ENCODE measurements at regions not wholly inside any gene's neighbourhood (a gene's known extent, or its start where the extent isn't known, plus 50 kb on each side); places are given as distances from the start of the nearest gene placed in this dataset.

GRCh38 chr1:218521414-218522169, 176.5 kb downstream of the TGFB2 start:
- DNase-seq: no peak
- Histone ChIP-seq H3K27me3 (replicated peaks) (no peaks in the 10 kb centered on the region), H3K4me3 (ENCODE audit: low read depth, low read length) (no peak overlapping the region), H3K27ac (no peak overlapping the region), H3K36me3 (replicated peaks) (no peaks in the 10 kb centered on the region)
- TF ChIP-seq CTCF (IDR thresholded peaks at IDR 0.05; ENCODE audit: low read depth, low read length, missing control alignments): peak; percentile 63
- in situ Hi-C loops (cut with HindIII; ENCODE audit: low pct_ligation_motif_present, low sequenced_read_pairs): no loop called here

GRCh38 chr1:218524526-218524925, 179.4 kb downstream of the TGFB2 start:
- H3K27me3 ChIP-seq (replicated peaks): no peaks in the 10 kb centered on the region
- in situ Hi-C loops (cut with HindIII; ENCODE audit: low pct_ligation_motif_present, low sequenced_read_pairs): no loop called here
- no peak for DNase-seq
- TF ChIP-seq CTCF (IDR thresholded peaks at IDR 0.05; ENCODE audit: low read depth, low read length, missing control alignments): no peak
- H3K36me3 ChIP-seq (replicated peaks): no peaks in the 10 kb centered on the region
- H3K4me3 ChIP-seq (ENCODE audit: low read depth, low read length): no peak overlapping the region
- H3K27ac ChIP-seq: no peak overlapping the region

DNA sequence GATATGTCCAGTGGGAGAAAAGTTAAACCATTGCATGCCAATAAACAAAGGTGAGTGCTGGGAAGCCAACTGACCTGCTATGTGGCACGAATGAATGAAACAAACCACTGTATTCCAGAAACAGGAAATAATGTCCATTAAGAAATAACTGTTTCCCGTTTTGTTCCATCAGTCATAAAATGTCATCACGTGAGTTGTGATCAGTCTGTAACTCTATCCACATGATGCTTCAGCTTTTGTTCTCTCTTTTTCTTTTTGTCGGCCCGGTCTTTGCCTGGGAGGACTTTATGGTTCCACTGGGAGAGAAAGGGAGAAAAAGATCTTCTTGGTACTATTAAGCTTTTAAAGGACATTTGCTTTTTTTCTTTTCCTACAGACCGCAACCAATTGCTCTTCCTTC, 179.9 kb downstream of the TGFB2 start:
- Histone ChIP-seq H3K4me3 (ENCODE audit: low read depth, low read length) (no peak overlapping the region), H3K36me3 (replicated peaks) (no peaks in the 10 kb centered on the region), H3K27ac (no peak overlapping the region), H3K27me3 (replicated peaks) (no peaks in the 10 kb centered on the region)
- in situ Hi-C loops (cut with HindIII; ENCODE audit: low pct_ligation_motif_present, low sequenced_read_pairs): no loop called here
- DNase-seq: no peak
- TF ChIP-seq CTCF (IDR thresholded peaks at IDR 0.05; ENCODE audit: low read depth, low read length, missing control alignments): no peak

- in situ Hi-C loops (cut with HindIII; ENCODE audit: low pct_ligation_motif_present, low sequenced_read_pairs): no loop called here
- DNase-seq: no peak
- no peaks in the 10 kb centered on the region for H3K36me3 ChIP-seq (replicated peaks)
Measured at GRCh38 chr1:218525451-218526197, 180.5 kb downstream of the TGFB2 start.

DNA sequence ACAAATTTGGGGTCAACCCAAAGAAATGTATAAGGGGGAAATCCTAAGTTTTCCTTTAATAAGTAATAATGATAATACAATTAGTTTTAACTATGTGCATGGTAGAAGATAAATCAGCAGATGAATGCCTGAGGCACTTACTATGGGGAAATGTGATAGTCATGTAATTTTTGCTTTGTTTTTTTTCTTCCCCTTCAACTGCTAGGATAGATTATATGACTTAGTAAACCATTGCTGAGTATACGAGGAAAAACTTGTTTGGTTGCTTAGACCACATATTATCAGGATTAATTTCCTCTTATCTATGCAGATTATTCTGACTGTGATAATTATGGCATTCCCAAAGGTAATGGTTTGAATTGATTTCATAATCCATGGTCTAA, 181.1 kb downstream of the TGFB2 start:
- H3K4me3 ChIP-seq (ENCODE audit: low read depth, low read length): no peak overlapping the region
- H3K27ac ChIP-seq: no peak overlapping the region
- no peaks in the 10 kb centered on the region for H3K36me3 ChIP-seq (replicated peaks)
- TF ChIP-seq CTCF (IDR thresholded peaks at IDR 0.05; ENCODE audit: low read depth, low read length, missing control alignments): no peak
- H3K27me3 ChIP-seq (replicated peaks): no peaks in the 10 kb centered on the region
- no peak for DNase-seq
- in situ Hi-C loops (cut with HindIII; ENCODE audit: low pct_ligation_motif_present, low sequenced_read_pairs): no loop called here

More at GRCh38 chr1:218525451-218526197, 180.5 kb downstream of the TGFB2 start:
- no peaks in the 10 kb centered on the region for H3K27me3 ChIP-seq (replicated peaks)
- no peak overlapping the region for H3K4me3 ChIP-seq (ENCODE audit: low read depth, low read length)
- no peak for TF ChIP-seq CTCF (IDR thresholded peaks at IDR 0.05; ENCODE audit: low read depth, low read length, missing control alignments)
- H3K27ac ChIP-seq: no peak overlapping the region
